Kidney (tissue), 13 donors: ENCODE measurements at regions not wholly inside any gene's neighbourhood (a gene's known extent, or its start where the extent isn't known, plus 50 kb on each side); places are given as distances from the start of the nearest gene placed in this dataset.

ENCODE experiments used
- DNase-seq, 5 donors: peaks; one replicate each; pipeline ENCODE4 v3.0.0-alpha.2; 2013 to 2020
- FAIRE-seq: peaks from 2 replicates; lab custom pipeline; 2012; peaks lifted over from hg19 to GRCh38; lab: Jason Lieb, UNC
- H3K27ac ChIP-seq, 2 donors: one replicate each; pipeline ENCODE4 v1.7.0; 2013; ENCODE audit warnings: low read depth in 2 of 2, low read length in 2 of 2, inconsistent platforms in 1 of 2
- H3K27me3 ChIP-seq: one replicate; pipeline ENCODE4 v1.7.1; 2013; ENCODE audit warnings: low read length, inconsistent platforms; ENCODE audit not compliant: control insufficient read depth, insufficient read depth
- H3K36me3 ChIP-seq, 3 donors: one replicate each; pipeline versions ENCODE4 v1.7.0 to v1.7.1; 2013; ENCODE audit warnings: low read length in 3 of 3, control low read depth in 1 of 3, inconsistent platforms in 1 of 3; ENCODE audit not compliant: insufficient read depth in 3 of 3, control insufficient read depth in 2 of 3
- H3K4me1 ChIP-seq, 3 donors: one replicate each; pipeline versions ENCODE4 v1.7.0 to v1.7.1; 2013; ENCODE audit warnings: low read length in 3 of 3, inconsistent platforms in 1 of 3, low read depth in 1 of 3; ENCODE audit not compliant: control insufficient read depth in 2 of 3, insufficient read depth in 2 of 3
- H3K4me3 ChIP-seq, 3 donors: one replicate each; pipeline versions ENCODE4 v1.7.0 to v1.8.1; 2013; ENCODE audit warnings: low read length in 3 of 3, control low read depth in 1 of 3, inconsistent platforms in 1 of 3
- H3K9ac ChIP-seq, 3 donors: one replicate each; pipeline versions ENCODE4 v1.7.0 to v1.7.1; 2013; ENCODE audit warnings: low read length in 3 of 3, control low read depth in 1 of 3, inconsistent platforms in 1 of 3
- H3K9me3 ChIP-seq, 3 donors: one replicate each; pipeline versions ENCODE4 v1.7.0 to v1.7.1; 2013; ENCODE audit warnings: low read length in 3 of 3, control low read depth in 1 of 3, inconsistent platforms in 1 of 3; ENCODE audit not compliant: control insufficient read depth in 2 of 3, insufficient read depth in 1 of 3
- CTCF ChIP-seq: IDR thresholded peaks from 3 replicates; pipeline ENCODE4 v1.5.1; 2012; ENCODE audit warnings: mild to moderate bottlenecking, moderate library complexity, borderline replicate concordance; ENCODE audit not compliant: insufficient read depth; ENCODE audit errors: extremely low read depth
- intact Hi-C: fragments of 100-400 bp; cut with DNase I; formaldehyde crosslinking; loops from one replicate; pipeline ENCODE4 v1.11.1; 2022
- donor health status: control.
- donor health status: control.
- donor health status: control.
- donor health status: control.
- donor health status: control.
- donor health status: DM: yes; HTN: yes; CAD: no.
- donor health status: Normal renal cell carcinoma (clear cell type).

- FAIRE-seq, result no peak
Observed at GRCh38 chr22:49331223-49331815, 496.4 kb downstream of the BRD1 start.

GRCh38 chr22:49330421-49331222, 497.1 kb downstream of the BRD1 start:
- no peaks in the 10 kb centered on the region for H3K27me3 ChIP-seq
- intact Hi-C loops, result no loop called here
- H3K27ac ChIP-seq, result no peak overlapping the region
- DNase-seq (peak in 2 of 5 donors; percentile 7 to 22), FAIRE-seq (no peak)
- no peak overlapping the region for H3K4me3 ChIP-seq
- H3K9me3 ChIP-seq, result peaks cover 0 to 5% (median 0%) of the 10 kb centered on the region in 3 donors
- no peak overlapping the region for H3K9ac ChIP-seq
- no peaks in the 10 kb centered on the region for H3K36me3 ChIP-seq
- H3K4me1 ChIP-seq, result no peaks in the 10 kb centered on the region
- no peak for TF ChIP-seq CTCF

More at GRCh38 chr22:49331223-49331815, 496.4 kb downstream of the BRD1 start:
- Histone ChIP-seq H3K9me3 (peaks cover 0 to 5% (median 0%) of the 10 kb centered on the region in 3 donors), H3K9ac (no peak overlapping the region), H3K27ac (no peak overlapping the region), H3K27me3 (no peaks in the 10 kb centered on the region), H3K36me3 (no peaks in the 10 kb centered on the region), H3K4me3 (no peak overlapping the region), H3K4me1 (no peaks in the 10 kb centered on the region)
- TF ChIP-seq CTCF, result no peak
- intact Hi-C loops, result no loop called here
- peak in 1 of 5 donors; percentile 24 for DNase-seq

- no peak overlapping the region for H3K4me3 ChIP-seq
- no peak overlapping the region for H3K9ac ChIP-seq
- H3K9me3 ChIP-seq, result peaks cover 0 to 5% (median 0%) of the 10 kb centered on the region in 3 donors
- peak in 1 of 5 donors; percentile 1 for DNase-seq
- no peaks in the 10 kb centered on the region for H3K4me1 ChIP-seq
- intact Hi-C loops, result no loop called here
- no peak for FAIRE-seq
- H3K27ac ChIP-seq, result no peak overlapping the region
- H3K27me3 ChIP-seq, result no peaks in the 10 kb centered on the region
- TF ChIP-seq CTCF, result no peak
- H3K36me3 ChIP-seq, result no peaks in the 10 kb centered on the region
Observed at GRCh38 chr22:49329636-49330035, 498.0 kb downstream of the BRD1 start.
